GM12864 (cell line): ENCODE measurements at regions not wholly inside any gene's neighbourhood (a gene's known extent, or its start where the extent isn't known, plus 50 kb on each side); places are given as distances from the start of the nearest gene placed in this dataset.
"Not testable (repeated sequence)": the region's sequence is repeated elsewhere in the genome, so short reads cannot be mapped to it uniquely, and the experiment has no call there.

ENCODE experiments used
- DNase-seq: peaks from one replicate; pipeline ENCODE4 v3.0.0-alpha.2; 2011; ENCODE audit warnings: low read depth
- H3K4me3 ChIP-seq: 2 replicates; pipeline ENCODE4 v1.5.1; 2011; ENCODE audit warnings: mild to moderate bottlenecking, low read depth, low read length, control low read depth
- TF ChIP-seq, protein P1 (sequence below): IDR thresholded peaks from 2 replicates; pipeline ENCODE4 v1.5.1; 2011; ENCODE audit warnings: low read depth, mild to moderate bottlenecking, moderate library complexity, low read length, control low read depth, inconsistent platforms; ENCODE audit errors: missing control alignments

DNA sequence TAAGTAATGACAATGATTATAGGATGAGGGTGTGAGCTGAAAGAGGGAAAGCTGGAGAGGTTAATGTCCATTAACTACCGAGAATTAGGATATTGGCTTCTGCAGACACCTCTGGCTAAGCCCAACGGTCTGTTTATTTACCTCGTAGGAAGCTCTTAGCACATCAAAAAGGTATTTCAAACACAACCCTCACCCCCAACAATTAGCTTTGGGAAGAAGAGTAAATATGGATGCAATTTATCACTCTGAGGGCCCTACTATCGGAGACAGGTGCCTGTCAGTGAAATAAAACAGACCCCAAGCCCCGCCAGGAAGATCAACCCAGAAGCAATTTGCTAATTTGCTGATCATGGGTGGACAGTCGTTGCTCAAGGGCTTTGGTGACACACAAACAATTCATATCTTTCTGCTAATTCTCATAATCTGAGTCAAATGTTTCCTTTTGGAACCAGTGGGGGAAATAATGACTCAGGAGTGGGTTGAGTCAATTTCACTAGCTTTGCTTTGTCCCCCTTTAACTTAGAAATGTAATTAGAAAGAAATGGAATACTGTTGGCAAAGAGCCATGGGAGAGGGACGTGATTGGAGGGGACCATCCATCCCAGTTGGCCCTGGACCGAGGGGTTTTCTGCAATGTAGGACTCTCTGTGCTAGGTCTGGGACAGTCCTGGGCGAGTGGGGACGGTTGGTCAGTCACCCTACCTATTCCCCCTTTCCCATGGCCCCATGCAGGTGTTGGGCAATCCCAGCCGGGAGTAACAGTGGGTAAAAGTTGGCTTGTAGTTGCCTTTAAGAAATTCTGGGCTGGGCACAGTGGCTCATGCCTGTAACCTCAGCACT is 99.1 kb upstream of the MED13L start:
- no peak overlapping the region for H3K4me3 ChIP-seq
- TF ChIP-seq, protein P1, sequence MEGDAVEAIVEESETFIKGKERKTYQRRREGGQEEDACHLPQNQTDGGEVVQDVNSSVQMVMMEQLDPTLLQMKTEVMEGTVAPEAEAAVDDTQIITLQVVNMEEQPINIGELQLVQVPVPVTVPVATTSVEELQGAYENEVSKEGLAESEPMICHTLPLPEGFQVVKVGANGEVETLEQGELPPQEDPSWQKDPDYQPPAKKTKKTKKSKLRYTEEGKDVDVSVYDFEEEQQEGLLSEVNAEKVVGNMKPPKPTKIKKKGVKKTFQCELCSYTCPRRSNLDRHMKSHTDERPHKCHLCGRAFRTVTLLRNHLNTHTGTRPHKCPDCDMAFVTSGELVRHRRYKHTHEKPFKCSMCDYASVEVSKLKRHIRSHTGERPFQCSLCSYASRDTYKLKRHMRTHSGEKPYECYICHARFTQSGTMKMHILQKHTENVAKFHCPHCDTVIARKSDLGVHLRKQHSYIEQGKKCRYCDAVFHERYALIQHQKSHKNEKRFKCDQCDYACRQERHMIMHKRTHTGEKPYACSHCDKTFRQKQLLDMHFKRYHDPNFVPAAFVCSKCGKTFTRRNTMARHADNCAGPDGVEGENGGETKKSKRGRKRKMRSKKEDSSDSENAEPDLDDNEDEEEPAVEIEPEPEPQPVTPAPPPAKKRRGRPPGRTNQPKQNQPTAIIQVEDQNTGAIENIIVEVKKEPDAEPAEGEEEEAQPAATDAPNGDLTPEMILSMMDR, result no peak
- DNase-seq, result no peak

DNA sequence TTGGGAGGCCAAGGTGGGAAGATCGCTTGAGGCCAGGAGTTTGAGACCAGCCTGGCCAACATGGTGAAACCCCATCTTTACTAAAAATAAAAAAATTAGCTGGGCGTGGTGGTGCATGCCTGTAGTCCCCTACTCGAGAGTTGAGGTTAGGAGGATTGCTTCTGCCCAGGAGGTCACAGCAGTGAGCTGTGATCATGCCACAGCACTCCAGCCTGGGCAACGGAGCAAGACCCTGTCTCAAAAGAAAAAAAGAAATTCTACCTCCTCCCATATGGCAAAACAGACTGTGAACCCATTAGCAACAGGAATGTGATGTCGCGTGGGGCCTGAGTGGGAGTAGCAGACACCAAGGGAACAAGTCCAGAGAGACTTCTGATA is 99.7 kb upstream of the MED13L start:
- H3K4me3 ChIP-seq, result not testable (repeated sequence)

DNA sequence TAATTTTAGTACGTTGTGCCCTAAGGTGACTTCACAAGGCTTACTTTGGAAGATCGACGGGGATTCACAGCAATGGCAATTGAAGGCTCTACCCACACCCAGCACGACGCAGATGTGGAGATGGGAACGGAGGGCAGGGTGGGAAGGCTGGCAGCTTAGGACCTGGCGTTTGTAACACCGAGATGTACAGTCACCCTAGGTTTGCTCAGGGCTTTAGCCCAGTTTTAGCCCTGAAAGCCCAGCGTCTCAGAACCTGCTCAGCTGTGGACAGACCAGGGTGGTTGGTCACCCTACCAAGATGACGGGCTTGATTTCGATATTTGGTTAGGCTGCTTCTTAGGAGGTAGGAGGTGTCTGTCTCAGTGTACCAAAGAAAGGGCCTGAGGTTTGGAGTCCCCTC is 100.5 kb upstream of the MED13L start:
- no peak for DNase-seq
- TF ChIP-seq, protein P1, result no peak
- no peak overlapping the region for H3K4me3 ChIP-seq

More for the DNA sequence above, 99.7 kb upstream of the MED13L start:
- DNase-seq, result not testable (repeated sequence)

DNA sequence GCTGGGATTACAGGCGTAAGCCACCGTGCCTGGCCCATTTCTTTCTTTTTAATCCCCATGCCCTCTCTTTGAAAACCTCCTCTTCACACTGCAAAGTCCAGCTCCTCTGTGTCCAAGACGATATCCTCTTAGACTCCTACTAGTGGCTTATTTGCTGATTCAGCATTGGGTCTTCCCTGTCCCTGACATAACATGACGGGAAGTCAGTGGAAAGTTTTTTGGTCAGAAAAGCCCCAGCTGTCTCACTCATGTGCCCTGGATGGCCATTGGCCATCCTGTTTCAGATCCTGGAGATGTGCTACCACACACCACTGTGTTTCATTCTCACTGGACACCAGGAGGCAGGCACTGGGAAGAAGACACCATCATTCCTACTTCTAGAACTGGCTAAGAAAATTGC is 102.6 kb upstream of the MED13L start:
- TF ChIP-seq, protein P1, result no peak
- no peak overlapping the region for H3K4me3 ChIP-seq
- no peak for DNase-seq

DNA sequence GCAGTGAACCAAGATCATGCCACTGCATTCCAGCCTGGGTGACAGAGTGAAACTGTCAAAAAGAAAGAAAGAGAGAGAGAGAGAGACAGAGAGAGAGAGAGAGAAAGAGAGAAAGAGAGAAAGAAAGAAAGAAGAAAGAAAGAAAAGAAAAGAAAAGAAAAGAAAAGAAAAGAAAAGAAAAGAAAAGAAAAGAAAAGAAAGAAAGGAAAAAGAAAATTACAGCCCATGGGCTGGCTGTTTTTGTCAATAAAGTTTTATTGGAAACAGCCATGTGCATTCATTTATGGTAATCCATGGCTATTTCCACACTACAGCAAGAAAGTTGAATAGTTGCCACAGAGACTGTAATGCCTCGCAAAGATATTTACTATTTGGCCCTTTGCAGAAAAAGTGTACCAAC is 103.2 kb upstream of the MED13L start:
- DNase-seq, H3K4me3 ChIP-seq: not testable (repeated sequence)

DNA sequence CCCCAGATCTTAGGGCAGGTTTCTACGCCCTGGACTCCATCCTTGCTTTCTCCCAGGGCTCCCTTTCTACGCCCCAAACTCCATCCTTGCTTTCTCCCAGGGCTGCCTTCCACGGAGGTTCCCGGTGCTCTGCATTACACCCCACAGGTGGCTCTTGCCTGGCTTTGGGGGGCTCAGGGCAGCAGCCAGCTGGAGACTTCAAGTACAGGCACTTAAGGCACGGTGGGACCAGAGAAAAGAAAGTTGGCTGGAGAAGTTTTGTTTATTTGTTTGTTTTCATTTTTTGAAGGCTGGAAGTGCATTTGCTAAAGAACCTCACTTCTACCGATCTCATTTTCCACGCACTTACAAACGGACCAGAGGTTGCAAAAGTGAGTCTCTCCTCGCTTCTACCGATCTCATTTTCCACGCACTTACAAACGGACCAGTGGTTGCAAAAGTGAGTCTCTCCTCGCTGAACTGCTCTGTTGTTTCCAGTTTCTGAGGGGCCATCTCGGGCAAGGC is 103.8 kb upstream of the MED13L start:
- TF ChIP-seq, protein P1, result no peak
- no peak overlapping the region for H3K4me3 ChIP-seq
- DNase-seq, result no peak

DNA sequence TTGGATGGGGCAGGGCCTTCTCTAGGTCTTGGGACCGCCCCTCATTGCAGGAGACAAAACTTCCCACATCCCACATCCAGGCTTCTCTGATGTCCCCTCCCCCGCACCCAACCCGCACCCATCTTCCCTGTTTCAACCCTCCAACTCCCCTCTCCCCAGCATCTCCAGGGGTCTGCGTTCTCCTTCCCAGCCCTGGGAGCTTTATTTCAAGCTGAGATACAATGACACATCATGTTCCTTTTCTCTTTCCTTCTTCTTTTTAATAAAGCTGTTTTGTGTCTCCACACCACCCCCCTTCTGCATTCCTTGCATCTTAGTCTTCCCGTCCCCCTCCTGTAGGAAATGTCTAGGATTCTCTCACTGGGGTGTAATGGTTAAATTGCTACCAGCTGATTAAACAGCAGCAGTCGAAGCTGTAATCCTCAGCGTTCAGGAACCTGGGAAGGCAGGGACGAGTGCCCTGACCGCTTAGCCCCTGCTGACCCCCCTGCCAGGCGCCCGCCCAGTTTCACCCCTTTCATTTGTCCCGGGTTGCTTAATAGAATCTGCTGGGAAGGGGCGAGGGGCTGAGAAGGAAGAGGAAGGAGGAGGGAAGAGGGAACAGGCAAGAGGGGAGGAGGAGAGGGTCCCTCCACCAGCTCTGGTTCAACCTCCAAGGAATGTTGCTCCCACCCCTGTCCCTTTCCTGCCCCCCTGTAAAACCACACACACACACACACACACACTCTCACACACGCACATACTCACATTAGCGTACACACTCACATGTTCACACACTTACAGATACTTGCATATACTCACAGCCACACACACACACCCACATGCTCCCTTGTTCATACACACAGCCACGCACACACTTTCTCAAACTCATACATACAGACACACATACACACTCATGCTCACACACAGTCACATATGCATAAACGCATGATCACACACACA is 104.5 kb upstream of the MED13L start:
- H3K4me3 ChIP-seq, result no peak overlapping the region
- TF ChIP-seq, protein P1, result no peak

More for the DNA sequence above, 104.5 kb upstream of the MED13L start:
- no peak for DNase-seq
